ENCODE measurements at regions not wholly inside any gene's neighbourhood (a gene's known extent, or its start where the extent isn't known, plus 50 kb on each side); places are given as distances from the start of the nearest gene placed in this dataset.

DNA sequence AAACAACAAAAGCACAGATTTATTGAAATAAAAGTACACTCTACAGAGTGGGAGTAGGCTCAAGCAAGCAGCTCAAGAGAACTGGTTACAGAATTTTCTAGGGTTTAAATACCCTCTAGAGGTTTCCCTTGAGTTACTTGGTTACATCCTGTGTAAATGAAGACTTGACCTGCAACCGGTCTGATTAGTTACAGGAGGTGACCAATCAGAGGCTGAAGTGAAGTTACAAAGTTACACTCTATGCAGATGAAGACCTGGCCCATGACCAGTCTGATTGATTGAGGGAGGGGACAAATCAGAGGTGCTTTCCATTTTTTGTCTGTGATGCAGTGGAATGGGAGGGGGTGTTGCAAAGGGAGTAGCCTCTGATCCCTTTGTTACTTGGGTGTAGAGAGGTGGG, 723.4 kb downstream of the ZPLD1 start:
- TF ChIP-seq, protein P1, sequence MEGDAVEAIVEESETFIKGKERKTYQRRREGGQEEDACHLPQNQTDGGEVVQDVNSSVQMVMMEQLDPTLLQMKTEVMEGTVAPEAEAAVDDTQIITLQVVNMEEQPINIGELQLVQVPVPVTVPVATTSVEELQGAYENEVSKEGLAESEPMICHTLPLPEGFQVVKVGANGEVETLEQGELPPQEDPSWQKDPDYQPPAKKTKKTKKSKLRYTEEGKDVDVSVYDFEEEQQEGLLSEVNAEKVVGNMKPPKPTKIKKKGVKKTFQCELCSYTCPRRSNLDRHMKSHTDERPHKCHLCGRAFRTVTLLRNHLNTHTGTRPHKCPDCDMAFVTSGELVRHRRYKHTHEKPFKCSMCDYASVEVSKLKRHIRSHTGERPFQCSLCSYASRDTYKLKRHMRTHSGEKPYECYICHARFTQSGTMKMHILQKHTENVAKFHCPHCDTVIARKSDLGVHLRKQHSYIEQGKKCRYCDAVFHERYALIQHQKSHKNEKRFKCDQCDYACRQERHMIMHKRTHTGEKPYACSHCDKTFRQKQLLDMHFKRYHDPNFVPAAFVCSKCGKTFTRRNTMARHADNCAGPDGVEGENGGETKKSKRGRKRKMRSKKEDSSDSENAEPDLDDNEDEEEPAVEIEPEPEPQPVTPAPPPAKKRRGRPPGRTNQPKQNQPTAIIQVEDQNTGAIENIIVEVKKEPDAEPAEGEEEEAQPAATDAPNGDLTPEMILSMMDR (IDR thresholded peaks at IDR 0.05), result no peak
- TF ChIP-seq ZFX (IDR thresholded peaks at IDR 0.05; ENCODE audit: borderline replicate concordance), result no peak

Data from 22Rv1 (cell line).